Activated gamma-delta T cell (primary cell): ENCODE measurements at regions not wholly inside any gene's neighbourhood (a gene's known extent, or its start where the extent isn't known, plus 50 kb on each side); places are given as distances from the start of the nearest gene placed in this dataset.
"Not testable (repeated sequence)": the region's sequence is repeated elsewhere in the genome, so short reads cannot be mapped to it uniquely, and the experiment has no call there.

Source experiments
- DNase-seq: peaks from one replicate; lab custom pipeline; 2025; lab: John Stamatoyannopoulos, UW

DNA sequence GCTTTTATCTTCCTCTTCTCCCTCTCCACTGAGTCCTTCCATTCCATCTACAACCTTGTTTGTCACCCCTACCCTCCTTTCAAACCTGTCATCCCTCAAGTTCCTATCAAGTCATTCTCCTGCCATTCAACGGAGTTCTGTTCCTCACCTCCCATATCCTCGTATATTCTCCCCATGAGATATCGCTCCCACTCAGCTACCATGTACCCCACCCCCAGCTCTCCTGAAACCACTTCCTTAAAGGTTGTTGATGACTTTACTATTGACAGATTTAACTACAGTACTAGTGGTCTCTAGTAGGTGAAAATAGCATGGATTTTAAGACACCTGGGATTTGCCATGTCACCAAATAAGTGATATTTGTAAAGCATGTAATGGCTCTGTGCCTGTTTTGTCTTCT is 107.4 kb upstream of the BARHL2 start:
- no peak for DNase-seq

DNA sequence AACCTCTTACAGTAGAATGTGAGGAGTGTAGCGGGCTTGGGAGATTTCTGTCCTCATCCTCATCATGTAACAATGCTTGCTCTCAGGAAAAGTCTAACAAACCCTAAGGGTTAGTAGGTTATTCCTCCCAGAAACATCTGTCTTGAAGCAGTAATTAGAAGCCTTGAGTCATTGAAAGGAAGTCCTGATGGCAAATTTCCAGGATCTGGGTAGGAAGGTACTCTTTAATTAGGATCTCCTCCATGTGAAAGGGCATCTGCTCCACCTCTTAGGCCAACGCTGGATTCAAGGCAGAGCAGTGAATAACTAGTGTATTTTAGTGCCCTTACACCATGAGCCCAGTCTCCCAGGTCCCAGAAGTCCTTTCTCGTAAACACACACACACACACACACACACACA is 106.6 kb upstream of the BARHL2 start:
- DNase-seq: no peak

DNA sequence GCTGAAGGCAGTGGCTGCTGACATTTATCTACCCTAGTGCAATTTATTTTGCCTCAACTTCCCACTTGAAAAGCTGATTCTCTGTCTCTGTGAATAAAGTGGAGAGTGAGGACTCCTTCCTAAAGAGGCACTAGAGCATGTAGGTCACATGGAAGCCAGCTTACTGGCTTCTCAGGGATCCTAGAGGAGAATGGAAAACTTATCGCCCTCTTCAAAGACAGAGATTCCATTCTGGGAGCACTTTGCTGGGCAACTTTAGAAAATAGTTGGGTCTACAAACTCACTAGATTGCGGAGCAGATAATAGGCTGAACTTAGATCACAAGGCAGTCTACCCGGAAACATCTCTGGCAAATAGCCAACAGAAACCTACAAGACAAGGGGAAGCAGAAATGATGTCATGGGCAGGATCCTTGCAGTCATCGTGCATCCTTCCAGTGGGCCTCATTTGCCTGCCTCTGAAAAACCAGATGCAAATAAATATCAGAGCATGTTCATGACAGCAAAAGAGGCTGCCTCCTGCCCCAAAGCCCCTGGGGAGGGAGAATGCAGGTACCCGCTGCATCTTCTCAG is 104.8 kb upstream of the BARHL2 start:
- DNase-seq: no peak

DNA sequence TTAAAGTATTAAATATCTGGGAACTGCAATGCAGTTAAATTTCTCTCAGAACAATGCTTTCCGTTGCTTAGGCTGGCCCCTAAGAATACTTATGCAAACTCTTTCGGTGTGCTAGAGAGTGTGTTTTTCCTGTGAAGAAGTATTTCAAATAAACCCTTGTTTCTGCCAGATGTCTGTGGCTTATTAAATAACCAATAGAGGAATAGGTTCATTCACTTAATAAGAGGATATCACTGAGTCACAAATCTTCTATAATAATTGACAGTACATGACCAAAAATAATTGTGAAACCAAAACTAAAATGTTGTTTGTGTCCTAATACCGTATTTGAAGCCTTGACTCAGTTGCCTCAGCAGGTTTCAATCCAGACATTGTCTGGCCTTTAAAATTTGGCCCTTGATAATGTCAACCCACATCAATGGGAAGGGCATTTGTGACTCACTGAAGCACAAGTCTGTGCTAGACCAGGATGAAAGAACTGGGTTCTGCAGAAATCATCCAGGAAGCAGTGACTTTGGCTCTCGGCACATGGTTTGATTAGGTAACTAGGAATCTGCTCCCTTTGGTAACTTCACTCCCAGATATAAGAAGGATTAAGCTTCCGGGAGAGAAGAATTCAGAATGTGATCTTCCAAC is 104.2 kb upstream of the BARHL2 start:
- DNase-seq: no peak

DNA sequence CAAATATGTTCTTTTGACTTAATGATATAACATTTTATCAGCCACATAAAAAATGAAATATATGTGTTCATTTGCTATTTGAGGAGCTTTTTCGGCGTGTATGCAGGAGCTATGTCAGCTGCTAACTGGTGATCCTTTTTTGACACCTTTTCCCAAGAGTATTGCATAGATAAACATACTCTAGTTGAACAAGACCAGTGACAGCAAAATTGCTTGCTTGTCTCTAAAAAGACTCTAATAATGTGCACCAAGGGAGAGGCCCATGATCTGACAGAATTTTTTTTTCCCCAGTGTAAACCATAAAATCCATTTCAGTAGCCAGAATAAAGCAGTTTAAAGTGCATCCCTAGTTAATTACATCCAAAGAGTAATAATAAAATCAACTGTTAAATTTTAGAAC is 103.6 kb upstream of the BARHL2 start:
- no peak for DNase-seq

DNA sequence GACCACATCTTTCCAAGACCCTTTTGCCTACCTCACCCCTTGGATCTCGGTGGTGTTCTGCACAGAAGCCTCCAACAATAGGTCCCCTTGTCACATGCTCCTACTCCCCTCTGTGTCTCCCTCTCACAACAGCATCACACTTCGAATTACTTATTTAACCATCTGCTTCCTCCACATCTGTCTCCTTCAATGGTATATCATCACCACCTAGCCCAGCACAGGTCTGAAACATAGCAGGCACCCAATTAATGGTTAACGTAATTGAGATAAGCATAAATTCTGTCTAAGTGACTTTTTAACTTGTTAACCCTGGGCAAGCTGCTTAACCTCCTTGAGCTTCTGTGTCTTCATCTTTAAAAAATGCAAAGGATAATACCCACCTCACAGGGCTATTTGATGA is 100.3 kb upstream of the BARHL2 start:
- no peak for DNase-seq

DNA sequence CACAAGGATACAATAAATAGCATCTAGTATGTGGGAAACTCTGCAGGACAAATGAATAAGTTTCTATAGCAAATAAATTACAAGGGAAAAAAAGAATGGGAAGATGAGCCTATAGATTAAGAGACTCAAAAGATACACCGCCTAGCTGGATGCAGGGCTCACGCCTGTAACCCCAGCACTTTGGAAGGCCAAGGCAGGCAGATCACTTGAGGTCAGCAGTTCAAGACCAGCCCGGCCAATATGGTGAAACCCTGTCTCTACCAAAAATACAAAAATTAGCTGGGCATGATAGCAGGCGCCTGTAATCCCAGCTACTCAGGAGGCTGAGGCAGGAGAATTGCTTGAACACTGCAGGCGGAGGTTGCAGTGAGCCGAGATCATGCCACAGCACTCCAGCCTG is 95.1 kb upstream of the BARHL2 start:
- not testable (repeated sequence) for DNase-seq

DNA sequence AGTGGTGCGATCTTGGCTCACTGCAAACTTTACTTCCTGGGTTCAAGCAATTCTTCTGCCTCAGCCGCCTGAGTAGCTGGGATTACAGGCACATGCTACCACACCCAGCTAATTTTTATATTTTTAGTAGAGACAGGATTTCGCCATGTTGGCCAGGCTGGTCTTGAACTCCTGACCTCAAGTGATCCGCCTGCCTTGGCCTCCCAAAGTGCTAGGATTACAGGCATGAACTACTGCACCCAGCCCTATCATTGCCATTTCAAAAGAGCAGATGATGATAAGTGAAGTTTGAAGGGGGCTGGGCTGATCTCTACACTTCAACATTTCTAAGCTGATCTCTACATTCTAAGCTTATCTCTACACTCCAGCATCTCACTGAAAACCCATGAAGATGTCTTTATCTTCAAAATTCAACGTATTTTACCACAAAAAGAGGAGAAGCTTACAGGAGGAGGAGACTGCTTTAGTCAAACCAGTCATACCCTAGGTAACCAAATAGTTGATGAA is 94.4 kb upstream of the BARHL2 start:
- DNase-seq: not testable (repeated sequence)

DNA sequence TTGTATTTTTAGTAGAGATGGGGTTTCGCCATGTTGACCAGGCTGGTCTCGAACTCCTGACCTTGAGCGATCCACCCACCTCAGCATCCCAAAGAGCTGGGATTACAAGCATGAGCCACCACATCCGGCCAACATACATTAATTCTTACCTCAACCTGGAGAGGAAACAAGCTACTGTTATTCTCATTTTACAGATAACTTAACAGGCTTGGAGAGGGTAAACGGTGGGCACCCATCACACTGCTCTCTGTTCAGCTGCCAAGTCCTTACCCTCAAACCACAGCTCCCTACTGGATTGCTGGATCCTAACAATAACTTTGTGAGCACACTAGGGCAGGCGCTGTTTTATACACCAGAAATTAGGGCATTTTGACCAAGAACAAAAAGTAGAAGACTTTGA is 93.6 kb upstream of the BARHL2 start:
- no peak for DNase-seq

DNA sequence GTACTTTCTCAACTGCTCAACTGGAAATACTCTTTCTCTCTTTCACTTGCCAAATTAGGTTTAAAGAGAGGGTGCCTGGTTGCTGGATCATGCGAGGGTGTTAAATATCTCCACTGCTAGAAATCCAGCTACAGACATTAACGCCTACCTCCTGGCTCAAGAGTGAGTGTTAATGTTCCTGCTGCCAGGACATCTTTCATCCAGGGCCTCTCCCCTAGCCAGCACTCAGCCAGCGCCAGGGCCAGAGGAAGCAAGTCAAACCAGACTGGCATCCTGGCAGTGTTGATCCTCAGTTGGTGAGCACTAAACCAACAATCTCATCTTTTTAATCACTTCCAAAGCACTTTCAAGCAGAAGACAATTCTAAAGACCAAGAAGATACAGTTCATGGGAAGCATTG is 92.9 kb upstream of the BARHL2 start:
- DNase-seq: no peak

DNA sequence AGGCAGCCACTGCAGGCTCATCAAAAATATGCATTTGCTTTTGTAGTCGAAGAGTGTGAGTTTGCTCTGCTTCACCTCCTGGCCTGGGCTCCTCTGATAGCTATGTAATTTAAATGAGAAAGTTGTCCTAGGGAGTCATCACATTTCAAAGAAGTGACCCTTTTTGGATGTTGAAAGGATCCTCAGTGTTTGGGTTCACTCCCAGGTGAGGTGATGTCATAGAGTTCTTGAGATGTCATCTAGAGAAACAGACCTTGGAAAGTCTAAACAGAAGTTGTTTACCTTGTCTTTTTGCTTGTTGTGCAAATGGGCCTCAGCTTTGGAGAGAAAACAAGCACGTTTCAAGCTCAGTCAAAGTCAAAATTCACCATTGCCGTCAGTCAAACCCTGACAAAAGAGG is 92.0 kb upstream of the BARHL2 start:
- no peak for DNase-seq

DNA sequence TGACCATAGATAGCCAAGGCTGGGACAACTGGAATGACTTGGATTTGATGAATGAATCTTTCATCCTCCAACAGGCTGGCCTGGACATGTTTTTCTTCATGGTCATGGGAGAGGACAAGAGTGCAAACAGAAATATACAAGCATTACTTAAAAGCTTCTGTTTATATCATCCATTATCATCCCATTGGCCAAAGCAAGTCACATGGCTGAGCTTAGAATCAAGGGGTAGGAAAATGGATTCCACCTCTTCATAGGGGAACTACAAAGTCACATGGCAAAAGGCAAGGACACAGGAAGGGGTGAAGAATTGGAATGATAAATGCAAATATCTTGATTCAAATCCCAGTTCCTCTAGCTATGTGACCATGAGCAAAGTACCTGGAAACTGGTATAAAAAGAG is 90.2 kb upstream of the BARHL2 start:
- no peak for DNase-seq

DNA sequence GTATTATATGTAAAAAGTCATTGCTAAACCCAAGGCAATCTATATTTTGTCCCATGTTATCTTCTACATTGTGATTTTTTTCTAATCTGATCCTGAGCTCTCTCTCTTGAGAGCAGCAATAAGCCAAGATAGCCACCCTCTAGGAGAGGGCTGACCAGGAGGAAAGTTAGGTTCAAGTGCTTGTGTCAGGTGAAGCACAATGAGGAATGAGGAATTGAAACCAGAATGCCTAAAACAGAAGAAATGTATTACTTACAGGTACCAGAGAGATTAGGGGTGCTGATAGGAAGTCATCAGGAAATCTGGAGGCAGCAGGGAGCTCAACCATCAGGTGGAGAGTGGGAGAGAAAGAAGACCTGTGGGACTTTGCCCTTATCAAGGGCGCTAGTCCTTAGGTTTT is 85.5 kb upstream of the BARHL2 start:
- no peak for DNase-seq

DNA sequence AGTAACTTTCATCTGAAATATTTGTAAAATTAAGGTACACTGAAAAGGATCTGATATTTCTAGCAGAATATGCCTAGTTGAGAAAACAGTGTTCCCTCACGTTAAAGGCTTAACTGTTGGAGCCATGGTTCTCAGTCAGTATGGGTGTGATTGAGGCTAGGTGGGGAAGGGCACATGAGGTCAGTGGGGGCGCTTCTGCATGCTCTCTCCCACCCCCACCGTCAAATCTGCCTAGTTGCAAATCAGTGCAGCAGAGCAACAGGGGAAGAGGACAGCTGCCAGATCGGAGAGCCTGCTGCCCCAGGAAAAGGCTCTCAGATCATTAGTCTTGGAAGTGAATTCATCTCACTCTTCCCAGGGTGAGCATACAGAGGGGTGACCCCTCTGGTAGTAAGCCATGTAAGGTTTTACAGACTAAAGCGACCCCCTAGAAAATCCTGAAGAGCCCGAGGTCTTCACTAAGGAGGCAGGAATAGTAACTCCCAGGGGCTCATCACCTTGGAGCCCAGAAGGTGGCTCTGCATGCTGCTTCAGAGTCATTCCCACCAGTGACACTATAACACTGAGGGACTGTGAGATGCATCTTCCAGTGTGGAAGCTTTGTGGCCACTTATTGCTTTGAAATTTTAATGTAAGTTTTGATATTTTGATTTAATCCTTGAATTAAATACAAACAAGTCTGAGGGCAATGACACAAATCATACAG is 83.1 kb upstream of the BARHL2 start:
- DNase-seq: no peak

DNA sequence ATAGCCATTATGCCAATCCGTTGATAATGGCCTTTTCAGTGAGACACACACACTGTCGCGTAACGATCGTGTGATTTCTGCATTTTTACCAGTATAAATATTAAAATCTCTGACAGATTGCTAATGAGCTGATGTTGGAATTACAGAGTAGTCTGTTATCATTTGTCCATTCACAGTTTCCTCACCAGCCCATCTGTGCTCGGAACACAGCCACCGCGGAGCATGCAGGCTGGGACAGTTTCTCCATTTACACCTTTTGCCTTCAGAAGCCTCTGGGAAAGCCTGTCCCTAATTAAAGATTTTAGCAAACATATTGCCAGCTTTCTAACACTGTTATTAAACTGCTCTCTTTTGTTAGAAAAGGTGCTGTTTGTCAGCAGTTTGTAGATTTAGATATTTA is 82.2 kb upstream of the BARHL2 start:
- no peak for DNase-seq

DNA sequence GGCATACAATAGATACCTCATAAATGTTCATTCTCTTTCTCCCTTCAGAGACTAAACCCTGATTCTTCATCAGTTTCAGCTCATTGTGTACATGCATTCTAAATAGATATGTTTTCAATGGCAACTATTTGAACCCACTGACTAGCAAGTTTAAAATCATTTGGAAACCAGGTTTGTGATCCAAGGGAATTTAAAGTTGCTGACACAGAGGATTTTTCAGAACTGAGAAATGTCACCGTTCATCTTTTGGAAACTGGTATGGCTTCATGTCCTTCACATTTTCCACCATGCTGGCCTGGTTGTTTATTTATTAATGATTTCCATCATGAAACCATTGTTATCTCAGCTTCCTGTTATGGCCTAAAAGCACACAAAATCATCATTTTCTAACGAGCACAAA is 81.8 kb upstream of the BARHL2 start:
- no peak for DNase-seq

DNA sequence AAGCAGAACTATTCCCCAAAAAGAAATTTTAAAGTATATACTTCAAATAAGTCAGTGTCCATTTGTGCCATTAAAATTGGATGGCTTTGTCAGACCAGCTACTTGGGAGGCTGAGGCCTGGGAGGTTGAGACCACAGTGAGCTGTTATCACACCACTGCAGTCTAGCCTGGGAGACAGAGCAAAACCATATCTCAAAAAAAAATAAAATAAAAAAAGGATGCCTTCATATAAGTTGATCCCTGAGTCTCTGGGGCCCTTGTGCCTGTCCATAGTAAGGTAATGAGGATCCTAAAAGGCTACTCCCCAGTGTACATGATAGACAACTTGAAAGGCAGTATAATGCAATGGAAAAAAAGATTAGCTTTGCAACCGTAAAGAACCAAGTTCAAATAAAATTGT is 81.2 kb upstream of the BARHL2 start:
- DNase-seq: no peak

DNA sequence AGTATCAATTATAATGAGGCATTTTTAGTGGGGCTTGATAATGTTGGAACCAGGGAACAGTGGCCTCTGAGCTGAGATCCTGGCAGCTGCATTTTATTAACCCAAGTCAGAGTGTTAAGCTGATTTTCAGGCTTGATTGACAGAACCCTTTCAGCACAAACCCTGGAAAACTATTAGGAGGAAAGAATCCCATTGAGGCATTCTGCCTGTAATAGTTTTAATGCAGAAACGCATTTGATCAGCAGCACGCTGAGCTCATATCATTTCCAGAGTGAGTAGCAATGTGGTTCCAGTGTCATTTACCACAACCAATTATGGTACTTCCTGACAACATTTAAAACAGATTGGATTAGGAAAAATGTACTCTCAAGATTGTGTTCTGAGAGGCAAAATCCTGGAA is 78.3 kb upstream of the BARHL2 start:
- no peak for DNase-seq

DNA sequence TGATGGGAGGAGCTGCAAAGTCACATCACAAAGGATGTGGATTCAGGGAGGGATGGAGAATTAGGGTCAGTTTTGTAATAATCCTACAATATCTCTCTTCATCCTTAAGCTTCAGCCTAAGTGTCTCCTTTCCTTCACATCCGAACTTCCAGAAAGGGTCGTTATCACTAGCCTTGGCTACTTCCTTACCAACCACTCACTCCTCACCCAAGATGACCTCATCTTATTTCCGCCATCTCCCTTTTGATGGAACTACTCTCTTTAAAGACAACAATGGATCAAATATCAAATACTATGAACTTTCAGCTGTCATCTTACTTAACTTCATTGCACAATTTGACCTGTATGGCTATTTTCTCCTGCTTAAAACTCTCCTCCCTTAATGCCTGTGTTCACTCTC is 69.6 kb upstream of the BARHL2 start:
- DNase-seq: no peak

DNA sequence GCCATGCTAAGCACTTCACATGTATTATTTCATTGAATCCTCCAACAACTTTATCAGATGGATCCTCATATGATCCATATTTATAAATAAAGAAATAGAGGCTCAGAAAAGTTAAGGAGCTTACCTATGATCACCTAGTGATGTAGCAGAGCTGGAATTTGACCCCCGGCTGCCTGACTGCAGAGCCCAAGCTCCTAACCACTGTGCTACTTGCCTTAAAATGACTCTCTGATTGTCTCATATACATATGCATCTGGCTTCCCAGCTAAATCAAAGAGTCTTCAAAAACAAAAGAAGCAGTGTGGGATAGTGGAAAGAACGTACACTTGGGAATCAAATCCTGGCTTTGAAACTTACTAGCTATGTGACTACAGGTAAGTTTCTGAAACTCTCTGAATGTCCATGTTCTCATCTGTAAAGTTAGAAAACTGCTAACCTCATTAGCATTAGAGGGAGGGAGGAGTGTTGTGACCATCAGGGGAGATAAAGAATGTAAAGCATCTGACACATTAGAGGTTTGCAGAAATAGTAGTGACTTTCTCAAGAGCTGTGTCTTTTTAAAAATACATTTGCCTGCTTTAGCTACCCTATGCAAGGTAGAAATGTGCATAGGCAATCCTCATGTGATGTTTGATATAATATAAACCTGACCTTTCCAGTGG is 67.2 kb upstream of the BARHL2 start:
- DNase-seq: no peak

DNA sequence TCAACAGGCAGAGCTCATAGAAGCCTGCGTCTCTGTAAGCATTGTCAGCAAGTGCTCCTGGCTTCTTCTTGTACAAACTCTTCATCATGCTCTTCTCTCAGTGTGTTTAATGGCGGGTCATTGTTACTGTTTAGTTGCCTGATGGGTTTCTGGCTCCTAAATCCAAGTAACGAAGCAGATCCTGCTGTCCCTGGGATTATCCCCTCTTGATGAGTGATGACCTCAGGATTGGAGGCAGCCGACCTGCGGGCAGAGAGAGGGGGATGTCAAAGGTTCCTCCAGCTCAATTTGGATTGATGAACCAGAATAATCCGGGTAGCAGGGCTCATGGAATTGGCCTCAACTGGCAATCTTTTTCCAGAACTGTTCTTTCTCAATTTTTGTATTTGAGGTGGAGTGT is 66.1 kb upstream of the BARHL2 start:
- DNase-seq: no peak

DNA sequence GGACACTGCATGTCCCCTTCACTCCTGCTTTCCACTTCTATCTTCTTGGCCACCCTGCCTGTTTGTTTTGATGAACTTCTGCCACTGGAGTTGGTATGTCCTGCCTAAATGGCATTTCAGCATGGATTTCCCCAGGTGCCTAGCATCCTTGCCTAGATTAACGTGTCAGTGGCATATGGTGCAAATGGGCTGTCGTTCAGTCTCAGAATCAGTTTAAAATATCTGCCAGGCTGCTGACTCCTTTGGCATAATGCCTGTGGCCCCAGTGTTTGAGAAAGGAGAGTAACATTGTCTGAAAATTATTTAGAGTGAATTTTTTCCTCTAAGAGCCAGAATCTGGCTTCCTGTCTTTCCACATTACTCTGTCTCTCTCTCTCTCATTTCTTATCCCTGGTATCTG is 64.9 kb upstream of the BARHL2 start:
- no peak for DNase-seq

DNA sequence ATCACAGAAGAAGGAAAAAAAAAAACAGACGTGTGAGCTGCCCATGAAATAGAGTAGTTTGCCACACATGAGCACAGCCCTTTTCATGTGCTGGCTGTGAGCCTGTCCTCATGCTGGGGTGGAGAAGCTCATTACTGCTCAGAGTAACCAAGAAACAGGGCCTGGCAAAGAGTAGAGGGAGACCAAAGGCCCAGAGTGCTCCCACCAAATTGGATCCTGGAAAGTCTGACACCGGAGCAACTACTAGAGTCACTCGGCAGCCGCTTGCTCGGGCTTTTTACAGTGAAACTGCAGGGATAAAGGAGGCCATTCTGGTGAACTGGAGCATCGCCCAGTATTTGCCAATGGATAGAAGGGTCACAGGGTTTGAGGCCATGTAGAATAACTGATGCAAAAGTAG is 64.4 kb upstream of the BARHL2 start:
- no peak for DNase-seq
